Activated CD4-positive, alpha-beta T cell treated with anti-CD3 and anti-CD28 coated beads, Interleukin-2, amount 10 ng/mL, durations not matched to agents 24 days and 14 days (primary cell): ENCODE measurements at regions not wholly inside any gene's neighbourhood (a gene's known extent, or its start where the extent isn't known, plus 50 kb on each side); places are given as distances from the start of the nearest gene placed in this dataset.

ENCODE experiments used
- DNase-seq: peaks from one replicate; pipeline ENCODE4 v3.0.0; 2022
- H3K27ac Mint-ChIP-seq: one replicate; pipeline ENCODE4 v1.8.0; 2022; ENCODE audit warnings: mild to moderate bottlenecking, mixed read lengths
- H3K27me3 Mint-ChIP-seq: one replicate; pipeline ENCODE4 v1.8.0; 2022; ENCODE audit warnings: mixed read lengths
- H3K36me3 Mint-ChIP-seq: one replicate; pipeline ENCODE4 v1.8.0; 2022; ENCODE audit warnings: low read depth, mild to moderate bottlenecking, mixed read lengths
- H3K4me1 Mint-ChIP-seq: one replicate; pipeline ENCODE4 v1.8.0; 2021; ENCODE audit warnings: mixed read lengths
- H3K4me3 Mint-ChIP-seq: one replicate; pipeline ENCODE4 v1.8.0; 2022; ENCODE audit warnings: mild to moderate bottlenecking, moderate library complexity, mixed read lengths
- H3K9me3 Mint-ChIP-seq: one replicate; pipeline ENCODE4 v1.8.0; 2021; ENCODE audit warnings: mixed read lengths
- intact Hi-C: fragments of 100-400 bp; cut with micrococcal nuclease; formaldehyde crosslinking; loops from one replicate; pipeline ENCODE4 v1.15.1; 2023

DNA sequence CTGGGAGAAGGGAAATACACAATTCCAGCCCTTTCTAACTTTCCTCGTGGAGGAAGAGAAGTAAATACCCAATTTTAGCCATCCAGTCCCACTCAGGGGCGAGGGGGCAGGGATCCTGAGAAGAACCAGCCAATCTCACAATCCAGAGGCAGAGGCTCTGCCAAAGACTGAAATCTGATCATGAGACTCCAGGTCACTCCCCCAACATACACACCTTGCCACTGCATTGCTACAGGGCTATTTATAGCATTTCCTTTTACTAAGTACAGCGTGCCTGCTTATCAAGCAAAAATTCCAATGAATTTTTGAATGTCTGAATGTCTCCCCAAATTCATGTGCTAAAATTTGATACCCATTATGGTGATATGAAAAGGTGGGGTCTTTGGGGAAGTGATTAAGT is 1687.5 kb downstream of the EFNB2 start:
- intact Hi-C loops = no loop called here
- DNase-seq = no peak
- Mint-ChIP-seq H3K4me3 (no peak overlapping the region), H3K36me3 (no peaks in the 10 kb centered on the region), H3K4me1 (no peaks in the 10 kb centered on the region), H3K27me3 (no peaks in the 10 kb centered on the region), H3K27ac (no peak overlapping the region), H3K9me3 (no peaks in the 10 kb centered on the region)

DNA sequence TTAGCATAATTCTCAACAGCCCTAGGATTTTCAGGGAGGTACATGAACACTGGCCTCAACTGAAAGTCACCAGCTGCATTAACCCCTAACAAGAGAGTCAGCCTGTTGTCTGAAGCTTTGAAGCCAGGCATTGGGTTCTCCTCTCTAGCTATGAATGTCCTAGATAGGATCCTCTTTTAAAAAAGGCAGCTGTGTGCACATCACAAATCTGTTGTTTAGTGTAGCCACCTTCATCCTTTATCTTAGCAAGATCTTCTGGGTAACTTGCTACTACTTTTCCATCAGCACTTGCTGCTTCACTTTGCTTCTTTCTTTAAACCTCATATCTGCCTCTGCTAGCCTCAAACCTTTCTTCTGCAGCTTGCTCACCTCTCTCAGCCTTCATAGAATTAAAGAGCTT is 1692.1 kb downstream of the EFNB2 start:
- Mint-ChIP-seq H3K36me3 (no peaks in the 10 kb centered on the region), H3K27me3 (no peaks in the 10 kb centered on the region), H3K4me1 (no peaks in the 10 kb centered on the region), H3K27ac (no peak overlapping the region), H3K9me3 (no peaks in the 10 kb centered on the region), H3K4me3 (no peak overlapping the region)
- DNase-seq = no peak
- intact Hi-C loops = no loop called here

DNA sequence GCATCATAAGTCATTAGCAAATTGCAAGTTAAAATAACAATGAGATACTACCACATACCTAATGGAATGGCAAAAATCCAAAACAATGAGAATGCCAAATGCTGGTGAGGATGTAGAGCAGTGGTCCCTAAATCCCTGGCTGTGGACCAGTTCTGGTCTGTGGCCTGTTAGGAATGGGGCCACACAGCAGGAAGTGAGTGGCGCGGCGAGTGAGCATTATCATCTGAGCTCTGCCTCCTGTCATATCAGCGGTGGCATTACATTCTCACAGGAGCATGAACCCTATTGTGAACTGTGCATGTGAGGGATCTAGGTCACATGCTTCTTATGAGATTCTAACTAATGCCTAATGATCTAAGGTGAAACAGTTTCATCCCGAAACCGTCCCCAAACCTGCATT is 1694.4 kb downstream of the EFNB2 start:
- H3K36me3 Mint-ChIP-seq = no peaks in the 10 kb centered on the region
- no peaks in the 10 kb centered on the region for H3K9me3 Mint-ChIP-seq
- no peak for DNase-seq
- no peak overlapping the region for H3K27ac Mint-ChIP-seq
- H3K27me3 Mint-ChIP-seq = no peaks in the 10 kb centered on the region
- intact Hi-C loops = no loop called here
- H3K4me1 Mint-ChIP-seq = no peaks in the 10 kb centered on the region
- H3K4me3 Mint-ChIP-seq = no peak overlapping the region

DNA sequence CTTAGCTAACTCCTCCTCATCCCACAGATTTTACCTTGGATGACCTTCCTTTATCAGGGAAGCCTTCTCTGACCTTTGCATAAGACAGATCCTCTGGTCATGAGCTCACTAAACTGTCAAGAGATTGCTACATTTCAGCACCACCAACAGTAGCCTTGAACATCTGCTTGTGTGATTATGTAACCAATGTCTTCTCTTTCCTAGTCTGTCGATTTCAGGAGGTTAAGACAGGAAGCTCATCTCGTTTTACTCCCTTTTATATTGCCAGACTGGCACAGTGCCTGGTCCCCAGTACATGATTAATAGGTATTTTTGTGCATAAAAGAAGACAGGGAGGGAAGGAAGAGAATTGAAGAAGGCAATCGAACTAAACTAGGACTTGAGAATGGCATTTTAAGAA is 1697.7 kb downstream of the EFNB2 start:
- no peak overlapping the region for H3K27ac Mint-ChIP-seq
- DNase-seq = no peak
- no peaks in the 10 kb centered on the region for H3K9me3 Mint-ChIP-seq
- H3K4me3 Mint-ChIP-seq = no peak overlapping the region
- no peaks in the 10 kb centered on the region for H3K36me3 Mint-ChIP-seq
- no peaks in the 10 kb centered on the region for H3K4me1 Mint-ChIP-seq
- no peaks in the 10 kb centered on the region for H3K27me3 Mint-ChIP-seq
- intact Hi-C loops = no loop called here

DNA sequence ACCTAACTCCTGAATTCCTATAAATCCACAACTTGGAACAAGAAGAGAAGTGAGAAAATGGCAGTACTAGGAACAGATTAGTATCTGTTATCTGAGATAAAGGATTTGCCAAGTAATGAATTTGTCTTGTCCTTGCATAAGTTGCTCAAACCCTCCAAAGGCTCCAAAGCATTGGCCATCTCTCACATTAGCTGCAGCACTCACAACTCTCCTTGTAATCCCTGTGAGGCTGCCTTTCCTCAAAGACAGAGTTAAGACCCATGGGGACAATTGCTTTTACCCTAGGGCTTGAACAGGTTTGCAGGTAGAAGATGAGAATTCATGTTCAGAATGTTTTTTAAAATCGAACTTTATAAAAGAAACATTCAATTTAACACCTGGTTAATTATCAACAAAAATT is 1702.2 kb downstream of the EFNB2 start:
- no peaks in the 10 kb centered on the region for H3K27me3 Mint-ChIP-seq
- no peak overlapping the region for H3K4me3 Mint-ChIP-seq
- no peaks in the 10 kb centered on the region for H3K36me3 Mint-ChIP-seq
- intact Hi-C loops = no loop called here
- no peak overlapping the region for H3K27ac Mint-ChIP-seq
- H3K9me3 Mint-ChIP-seq = no peaks in the 10 kb centered on the region
- no peak for DNase-seq
- no peaks in the 10 kb centered on the region for H3K4me1 Mint-ChIP-seq

DNA sequence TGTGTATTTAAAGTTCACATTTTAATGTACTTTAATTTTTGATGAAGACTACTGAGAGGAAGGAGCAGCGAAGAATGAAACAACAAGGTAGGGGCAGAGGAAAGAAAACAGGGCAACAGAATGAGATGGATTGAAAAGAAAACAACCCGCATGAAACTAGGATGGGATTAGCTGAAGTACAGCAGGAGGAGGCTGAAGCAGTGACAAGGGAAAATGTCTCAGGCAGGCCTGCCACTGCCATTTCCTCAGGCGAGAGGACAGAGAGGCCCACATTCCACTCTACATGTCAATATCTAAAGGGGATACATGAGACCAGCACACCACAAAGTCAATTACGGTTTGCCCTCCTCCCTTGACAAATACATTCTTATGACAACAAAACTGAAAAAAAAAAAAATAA is 1703.2 kb downstream of the EFNB2 start:
- H3K4me1 Mint-ChIP-seq = no peaks in the 10 kb centered on the region
- H3K4me3 Mint-ChIP-seq = no peak overlapping the region
- no peaks in the 10 kb centered on the region for H3K9me3 Mint-ChIP-seq
- no peak for DNase-seq
- no peaks in the 10 kb centered on the region for H3K27me3 Mint-ChIP-seq
- H3K27ac Mint-ChIP-seq = no peak overlapping the region
- H3K36me3 Mint-ChIP-seq = no peaks in the 10 kb centered on the region
- intact Hi-C loops = no loop called here

DNA sequence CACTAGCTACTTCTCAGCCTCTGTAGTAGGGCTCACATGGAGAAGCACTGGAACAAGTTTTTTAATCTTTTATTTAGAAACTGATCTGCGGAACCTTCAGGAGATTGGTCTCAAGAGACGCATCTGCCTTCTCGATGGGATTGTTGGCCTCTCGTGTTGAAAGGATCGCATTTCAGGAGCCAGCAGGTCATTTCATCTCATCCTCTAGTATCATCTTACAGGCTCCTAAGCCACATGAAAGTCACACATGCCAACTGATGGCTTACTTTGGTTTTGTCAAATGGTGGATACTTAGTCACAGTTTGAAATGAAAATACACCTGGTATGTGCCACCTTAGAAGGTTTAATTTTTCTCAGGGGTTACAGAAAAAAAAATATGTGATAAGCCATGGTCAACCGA is 1703.6 kb downstream of the EFNB2 start:
- Mint-ChIP-seq H3K27me3 (no peaks in the 10 kb centered on the region), H3K4me3 (no peak overlapping the region), H3K9me3 (no peaks in the 10 kb centered on the region), H3K36me3 (no peaks in the 10 kb centered on the region), H3K27ac (no peak overlapping the region), H3K4me1 (no peaks in the 10 kb centered on the region)
- no peak for DNase-seq
- intact Hi-C loops = no loop called here

DNA sequence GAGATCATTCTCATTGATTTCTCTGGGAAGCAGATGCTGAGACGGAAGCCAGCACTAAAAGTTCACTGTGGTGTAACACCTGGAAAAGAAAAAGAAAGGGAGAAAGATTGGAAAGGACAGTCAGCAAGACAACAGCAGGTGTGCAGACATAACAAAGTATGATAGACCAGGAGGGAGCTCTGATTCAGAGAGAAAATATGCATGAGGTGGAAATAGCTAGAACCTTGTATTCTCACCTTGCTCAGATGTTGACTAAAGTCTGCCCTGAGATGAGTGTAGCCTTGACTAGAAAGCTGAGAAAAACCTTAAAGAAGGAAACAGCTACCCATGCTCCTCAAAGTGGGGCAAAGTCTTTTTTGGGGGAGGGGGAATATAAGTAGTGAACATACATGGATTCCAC is 1711.8 kb downstream of the EFNB2 start:
- Mint-ChIP-seq H3K36me3 (no peaks in the 10 kb centered on the region), H3K4me3 (no peak overlapping the region), H3K27ac (no peak overlapping the region), H3K4me1 (no peaks in the 10 kb centered on the region), H3K9me3 (no peaks in the 10 kb centered on the region), H3K27me3 (no peaks in the 10 kb centered on the region)
- DNase-seq = no peak
- intact Hi-C loops = no loop called here

DNA sequence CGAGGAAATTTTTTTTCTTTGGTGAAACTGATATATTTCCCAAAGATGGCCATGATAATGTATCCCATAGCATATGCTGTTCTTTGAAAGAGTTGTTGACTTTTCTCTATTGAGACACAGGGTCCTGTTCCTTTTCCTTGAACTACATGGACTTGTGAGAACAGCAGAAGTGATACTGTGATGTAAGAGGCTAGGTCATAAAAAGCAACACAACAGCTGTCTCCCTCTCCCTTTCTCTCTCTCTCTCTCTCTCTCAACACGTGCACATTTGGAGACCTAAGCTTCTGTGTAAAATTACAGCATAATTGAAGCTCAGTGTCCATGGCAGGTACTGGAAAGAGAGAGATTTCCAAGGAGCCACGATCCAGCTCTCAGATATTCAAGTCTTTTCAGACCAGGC is 1712.4 kb downstream of the EFNB2 start:
- no peak overlapping the region for H3K27ac Mint-ChIP-seq
- H3K4me3 Mint-ChIP-seq = no peak overlapping the region
- no peak for DNase-seq
- no peaks in the 10 kb centered on the region for H3K36me3 Mint-ChIP-seq
- H3K4me1 Mint-ChIP-seq = no peaks in the 10 kb centered on the region
- no peaks in the 10 kb centered on the region for H3K27me3 Mint-ChIP-seq
- intact Hi-C loops = no loop called here
- no peaks in the 10 kb centered on the region for H3K9me3 Mint-ChIP-seq

DNA sequence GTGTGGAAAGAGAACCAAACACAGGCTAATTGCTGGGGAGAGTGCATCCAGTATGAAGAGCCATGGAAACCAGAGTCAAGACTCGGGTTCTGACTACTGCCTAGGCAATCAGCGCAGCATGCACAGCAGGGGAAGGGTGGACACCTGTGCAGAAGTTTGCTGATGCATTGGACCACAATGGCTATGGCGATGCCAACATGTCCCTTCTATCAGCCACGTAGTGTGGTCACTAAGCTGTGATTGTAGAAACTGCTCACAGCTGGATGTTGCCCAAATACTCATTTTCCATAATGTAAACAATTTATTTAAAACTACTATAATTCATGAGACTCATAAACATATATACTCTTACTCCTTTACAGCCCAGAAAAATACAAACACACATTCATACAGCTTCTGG is 1718.2 kb downstream of the EFNB2 start:
- Mint-ChIP-seq H3K4me3 (no peak overlapping the region), H3K27me3 (no peaks in the 10 kb centered on the region), H3K36me3 (no peaks in the 10 kb centered on the region), H3K9me3 (peaks cover 4% of the 10 kb centered on the region), H3K27ac (no peak overlapping the region), H3K4me1 (no peaks in the 10 kb centered on the region)
- intact Hi-C loops = no loop called here
- no peak for DNase-seq

DNA sequence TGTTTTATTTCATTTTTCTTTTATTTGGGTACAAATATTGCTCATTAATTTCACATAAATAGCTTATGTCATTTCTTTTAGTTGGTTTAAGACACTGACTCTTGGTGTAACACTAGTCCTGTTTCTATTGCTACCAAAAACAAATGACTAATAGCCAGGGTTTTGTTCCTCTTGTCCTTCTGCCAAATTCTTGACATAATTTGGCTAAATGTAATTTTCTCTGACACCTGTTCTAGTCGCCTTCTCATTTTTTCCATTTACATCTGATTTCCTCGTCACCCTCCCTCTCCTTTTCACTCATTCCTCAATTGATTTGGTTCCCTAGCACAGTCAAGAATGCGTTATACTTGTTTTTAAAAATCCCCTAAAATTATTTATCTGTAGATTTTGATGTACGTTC is 1718.7 kb downstream of the EFNB2 start:
- Mint-ChIP-seq H3K36me3 (no peaks in the 10 kb centered on the region), H3K4me3 (no peak overlapping the region), H3K27me3 (no peaks in the 10 kb centered on the region), H3K9me3 (peaks cover 4% of the 10 kb centered on the region), H3K4me1 (no peaks in the 10 kb centered on the region), H3K27ac (no peak overlapping the region)
- DNase-seq = no peak
- intact Hi-C loops = no loop called here

DNA sequence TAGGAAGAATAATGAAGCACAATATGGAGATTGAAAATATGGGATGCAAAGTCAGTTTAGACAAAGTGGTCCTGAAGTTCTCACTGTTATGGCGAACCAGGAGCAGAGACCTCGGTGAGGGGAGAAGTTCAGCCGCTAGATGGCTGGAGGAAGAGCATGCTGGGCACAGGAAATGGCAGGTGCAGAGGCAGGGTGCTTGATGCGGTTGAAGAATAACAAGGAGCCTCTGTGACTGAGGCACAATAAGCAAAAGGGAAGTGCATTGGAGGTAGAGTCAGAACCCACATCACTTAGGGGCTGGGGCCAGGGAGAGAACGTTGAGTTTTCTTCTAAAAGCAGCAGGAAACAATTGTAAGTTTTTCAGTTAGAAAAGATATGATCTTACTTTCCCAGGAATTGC is 1725.2 kb downstream of the EFNB2 start:
- intact Hi-C loops = no loop called here
- peaks cover 4% of the 10 kb centered on the region for H3K9me3 Mint-ChIP-seq
- no peak overlapping the region for H3K27ac Mint-ChIP-seq
- H3K36me3 Mint-ChIP-seq = no peaks in the 10 kb centered on the region
- no peak overlapping the region for H3K4me3 Mint-ChIP-seq
- no peak for DNase-seq
- no peaks in the 10 kb centered on the region for H3K4me1 Mint-ChIP-seq
- H3K27me3 Mint-ChIP-seq = no peaks in the 10 kb centered on the region

DNA sequence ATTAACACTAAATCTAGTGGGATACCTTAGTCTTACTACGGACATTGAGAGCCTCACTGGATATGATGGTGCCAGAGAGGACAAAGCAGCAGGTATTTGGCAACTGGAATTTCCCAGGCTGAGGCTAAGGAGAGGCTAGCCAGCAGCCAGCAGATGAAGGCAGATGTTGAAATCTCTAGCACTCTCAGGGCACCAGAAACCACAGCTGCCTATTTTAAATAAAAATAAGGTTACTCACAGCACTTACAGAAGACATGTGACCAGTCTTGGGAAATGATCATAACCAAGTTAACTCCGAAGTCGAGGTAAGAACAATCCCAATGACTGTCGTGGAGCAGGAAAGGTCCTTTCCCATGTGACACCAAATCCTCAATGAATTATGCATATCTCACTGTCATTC is 1726.0 kb downstream of the EFNB2 start:
- peaks cover 4% of the 10 kb centered on the region for H3K9me3 Mint-ChIP-seq
- no peaks in the 10 kb centered on the region for H3K4me1 Mint-ChIP-seq
- no peaks in the 10 kb centered on the region for H3K36me3 Mint-ChIP-seq
- no peak overlapping the region for H3K4me3 Mint-ChIP-seq
- no peak overlapping the region for H3K27ac Mint-ChIP-seq
- H3K27me3 Mint-ChIP-seq = no peaks in the 10 kb centered on the region
- DNase-seq = no peak
- intact Hi-C loops = no loop called here

DNA sequence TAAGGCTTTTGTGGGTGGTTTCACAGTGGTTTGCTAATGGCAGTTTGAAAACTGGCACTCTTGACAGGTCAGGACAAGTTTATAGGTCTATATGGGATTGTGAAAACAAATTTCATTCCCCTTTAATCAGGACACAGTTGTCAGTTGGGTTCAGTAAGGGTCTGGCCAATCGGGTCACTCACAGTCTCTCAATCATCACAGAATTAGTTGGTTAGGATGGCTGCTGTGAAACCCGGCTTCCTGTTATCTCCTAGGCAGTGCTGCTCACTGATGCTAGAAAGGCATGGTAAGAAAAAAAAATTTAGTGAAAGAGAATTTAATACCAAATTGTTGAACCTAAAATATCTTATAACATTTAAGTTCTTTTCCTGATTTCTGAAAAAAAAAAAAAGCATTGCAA is 1730.1 kb downstream of the EFNB2 start:
- H3K4me1 Mint-ChIP-seq = no peaks in the 10 kb centered on the region
- no peak overlapping the region for H3K27ac Mint-ChIP-seq
- no peaks in the 10 kb centered on the region for H3K9me3 Mint-ChIP-seq
- no peaks in the 10 kb centered on the region for H3K27me3 Mint-ChIP-seq
- no peaks in the 10 kb centered on the region for H3K36me3 Mint-ChIP-seq
- intact Hi-C loops = no loop called here
- H3K4me3 Mint-ChIP-seq = no peak overlapping the region
- DNase-seq = no peak

DNA sequence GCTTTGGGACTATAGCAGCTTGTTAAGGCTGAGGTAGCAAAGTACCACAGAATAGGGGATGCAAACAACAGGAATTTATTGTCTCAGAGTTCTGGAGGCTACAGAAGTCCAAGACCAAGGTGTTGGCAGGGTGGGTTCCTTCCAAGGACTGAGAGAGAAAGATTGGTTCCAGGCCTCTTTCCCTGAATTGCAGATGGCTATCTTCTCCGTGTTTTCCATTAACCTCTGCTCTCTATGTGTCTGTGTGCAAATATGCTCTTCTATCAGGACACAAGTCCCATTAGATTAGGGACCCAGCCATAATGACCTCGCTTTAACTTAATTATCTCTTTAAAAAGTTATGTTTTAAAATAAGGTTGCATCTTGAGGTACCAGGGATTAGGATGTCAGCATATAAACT is 1732.9 kb upstream of the SLC10A2 start:
- Mint-ChIP-seq H3K4me3 (no peak overlapping the region), H3K9me3 (no peaks in the 10 kb centered on the region), H3K27me3 (no peaks in the 10 kb centered on the region), H3K27ac (no peak overlapping the region), H3K4me1 (no peaks in the 10 kb centered on the region), H3K36me3 (no peaks in the 10 kb centered on the region)
- intact Hi-C loops = no loop called here
- no peak for DNase-seq

DNA sequence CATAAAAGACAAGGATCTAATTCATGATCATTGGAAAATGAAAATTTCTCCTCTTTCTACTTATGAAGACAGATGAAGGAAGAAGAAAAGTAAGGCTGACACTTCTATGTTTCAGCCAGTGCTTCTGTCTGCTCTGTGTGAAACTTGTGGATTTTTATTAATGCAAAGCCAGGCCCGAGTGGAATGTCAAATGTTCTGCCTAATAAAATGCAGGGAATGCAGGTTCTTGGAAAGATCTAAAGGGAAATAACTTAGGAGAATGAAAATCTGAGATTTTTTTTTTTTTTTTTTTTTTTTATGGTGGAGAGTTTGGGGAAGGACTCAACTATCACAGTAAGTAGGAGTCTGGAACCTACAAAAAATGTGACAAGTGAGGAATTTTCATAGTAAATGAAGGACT is 1732.3 kb upstream of the SLC10A2 start:
- H3K36me3 Mint-ChIP-seq = no peaks in the 10 kb centered on the region
- intact Hi-C loops = no loop called here
- H3K4me1 Mint-ChIP-seq = no peaks in the 10 kb centered on the region
- H3K27me3 Mint-ChIP-seq = no peaks in the 10 kb centered on the region
- DNase-seq = no peak
- H3K4me3 Mint-ChIP-seq = no peak overlapping the region
- no peaks in the 10 kb centered on the region for H3K9me3 Mint-ChIP-seq
- no peak overlapping the region for H3K27ac Mint-ChIP-seq
